NCI-H345 (cell line): ENCODE measurements at regions not wholly inside any gene's neighbourhood (a gene's known extent, or its start where the extent isn't known, plus 50 kb on each side); places are given as distances from the start of the nearest gene placed in this dataset.

Experiments
- DNase-seq: peaks from one replicate; lab custom pipeline; 2025; lab: John Stamatoyannopoulos, UW

DNA sequence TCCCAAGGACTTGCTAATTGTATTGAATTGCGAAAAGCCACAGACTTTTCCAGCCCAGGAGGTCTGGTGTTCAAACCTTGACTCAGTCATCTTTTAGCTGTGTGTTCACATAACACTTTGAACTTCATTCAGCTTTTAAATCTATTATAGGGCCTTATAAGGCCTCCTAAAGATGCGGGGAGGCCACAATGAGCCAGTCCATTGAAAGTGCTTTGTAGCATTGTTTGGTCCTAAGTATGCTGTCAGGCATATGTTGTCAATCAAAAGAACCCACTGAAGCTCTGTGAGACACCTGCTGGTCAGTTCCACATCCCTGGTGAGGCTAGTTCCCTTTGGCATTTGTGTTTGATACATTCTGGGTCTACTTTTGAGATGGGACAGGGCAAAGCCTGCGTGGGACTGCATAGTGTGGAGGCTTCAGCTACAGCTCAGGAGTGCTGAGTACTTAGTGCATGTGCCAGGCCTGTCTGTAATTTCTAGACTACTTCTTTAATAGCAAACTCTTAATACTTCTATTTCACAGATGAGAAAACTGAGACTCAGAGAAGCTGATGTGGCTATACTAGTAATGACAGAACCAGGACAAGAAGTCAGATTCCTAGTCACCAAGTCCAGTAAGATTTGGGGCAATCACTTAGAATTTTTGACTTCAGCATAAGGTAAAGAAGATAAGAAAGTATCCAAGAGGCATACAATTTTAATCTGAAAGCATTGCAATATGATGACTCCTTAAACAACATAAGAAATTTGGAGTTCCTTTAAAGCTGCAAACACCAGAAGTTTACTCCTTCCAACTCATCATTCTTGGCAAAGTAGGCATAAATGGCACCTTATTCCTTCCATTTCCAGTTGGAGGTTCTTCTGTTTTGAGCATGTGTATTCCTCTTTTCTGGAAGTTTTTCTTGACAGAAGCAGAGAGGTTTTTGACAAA lies 213.0 kb downstream of the PDCD6IP start:
- no peak for DNase-seq

DNA sequence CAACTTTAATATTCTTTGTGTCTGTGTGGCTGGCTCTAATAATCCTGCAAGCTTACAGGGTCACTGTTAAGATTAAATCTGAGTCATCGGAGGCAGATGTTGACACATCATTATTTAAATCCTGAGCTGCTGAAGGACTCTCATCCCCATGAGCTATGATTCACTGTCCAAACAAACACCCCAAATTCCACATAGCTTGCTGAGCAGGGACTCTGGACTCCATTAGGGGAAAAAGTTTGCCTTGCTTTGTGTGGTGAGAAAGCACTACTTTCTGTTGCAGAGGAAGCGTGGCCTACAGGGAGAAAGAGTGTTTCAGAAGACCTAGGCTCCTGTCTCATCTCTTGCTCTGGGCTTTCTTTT lies 213.7 kb downstream of the PDCD6IP start:
- peak; percentile 43 for DNase-seq

DNA sequence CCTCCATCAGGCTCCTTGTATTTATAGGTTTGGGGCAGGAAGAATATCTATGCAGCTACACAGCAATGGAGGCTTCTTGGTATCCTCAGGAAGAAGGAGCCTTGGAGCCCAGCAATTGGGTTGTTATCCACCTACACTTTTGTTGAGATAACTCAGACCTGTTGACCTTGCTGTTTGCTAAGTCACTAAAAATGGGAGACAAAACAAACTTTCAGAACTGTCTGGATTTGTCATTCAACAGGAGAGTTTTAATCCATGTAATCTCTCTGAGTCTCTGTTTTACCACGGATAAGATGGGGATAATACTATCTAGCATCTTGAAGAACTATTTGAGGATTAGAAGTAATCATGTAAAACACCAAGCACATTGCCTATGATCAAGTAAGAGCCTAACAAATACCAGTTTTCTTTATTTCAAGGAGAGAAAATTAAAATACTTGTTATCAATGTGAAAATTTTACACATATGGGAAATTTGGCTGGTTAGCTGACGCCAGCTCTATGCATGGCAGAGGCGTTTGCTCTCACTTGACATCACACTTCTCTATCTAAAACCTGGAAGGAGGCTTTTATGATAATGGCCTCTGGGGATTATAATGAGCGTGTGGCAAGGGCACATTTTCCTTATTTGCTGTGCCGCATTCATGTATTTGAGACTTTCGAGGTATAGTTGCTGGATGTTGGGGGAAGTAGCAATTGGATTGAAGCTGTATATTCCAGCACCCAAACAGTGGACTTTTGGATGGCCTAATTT lies 215.6 kb downstream of the PDCD6IP start:
- DNase-seq: no peak

DNA sequence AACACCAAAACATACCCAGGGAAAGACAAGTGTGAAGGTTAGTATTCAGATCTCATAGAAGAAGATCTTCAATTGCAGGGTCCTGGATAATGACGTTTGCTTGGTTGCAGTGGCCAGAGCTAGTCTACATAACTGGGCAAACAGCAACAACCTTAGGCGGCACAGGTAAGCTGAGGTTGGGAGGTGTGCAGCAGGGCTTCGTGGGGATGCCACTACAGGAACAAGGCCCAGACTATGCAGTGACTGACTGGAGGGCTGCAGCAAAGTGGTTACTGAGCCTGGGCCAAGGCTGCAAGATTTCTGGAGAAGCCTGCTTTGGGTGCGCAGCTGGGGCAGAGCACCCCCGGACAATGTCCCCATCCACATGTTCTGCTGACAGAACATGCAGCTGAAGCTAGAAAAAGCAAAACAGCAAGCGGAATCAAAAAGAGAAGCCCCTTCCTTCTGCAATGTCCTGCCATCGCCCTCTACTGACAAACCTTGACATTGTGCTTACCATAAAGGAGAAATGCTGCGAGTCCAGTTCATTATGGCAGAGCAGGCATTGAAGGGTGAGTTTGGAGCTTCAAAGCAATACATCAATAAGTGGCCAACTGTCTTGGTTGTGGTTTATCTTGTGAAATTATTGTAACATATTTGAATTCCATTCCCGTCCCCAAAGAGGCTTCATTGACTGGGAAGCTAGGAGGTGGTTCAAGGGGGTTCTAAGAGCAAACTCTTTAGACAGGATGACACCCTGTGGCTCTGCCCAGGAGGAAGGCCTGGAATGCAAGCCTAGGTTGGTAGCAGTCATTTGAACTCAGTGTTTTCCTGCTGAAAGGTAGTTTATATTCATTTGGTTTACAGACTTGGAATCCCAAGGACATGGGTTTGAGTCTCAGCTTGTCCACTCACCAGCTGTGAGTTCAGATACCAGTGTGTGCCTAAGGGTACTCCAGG lies 217.0 kb downstream of the PDCD6IP start:
- DNase-seq: no peak

DNA sequence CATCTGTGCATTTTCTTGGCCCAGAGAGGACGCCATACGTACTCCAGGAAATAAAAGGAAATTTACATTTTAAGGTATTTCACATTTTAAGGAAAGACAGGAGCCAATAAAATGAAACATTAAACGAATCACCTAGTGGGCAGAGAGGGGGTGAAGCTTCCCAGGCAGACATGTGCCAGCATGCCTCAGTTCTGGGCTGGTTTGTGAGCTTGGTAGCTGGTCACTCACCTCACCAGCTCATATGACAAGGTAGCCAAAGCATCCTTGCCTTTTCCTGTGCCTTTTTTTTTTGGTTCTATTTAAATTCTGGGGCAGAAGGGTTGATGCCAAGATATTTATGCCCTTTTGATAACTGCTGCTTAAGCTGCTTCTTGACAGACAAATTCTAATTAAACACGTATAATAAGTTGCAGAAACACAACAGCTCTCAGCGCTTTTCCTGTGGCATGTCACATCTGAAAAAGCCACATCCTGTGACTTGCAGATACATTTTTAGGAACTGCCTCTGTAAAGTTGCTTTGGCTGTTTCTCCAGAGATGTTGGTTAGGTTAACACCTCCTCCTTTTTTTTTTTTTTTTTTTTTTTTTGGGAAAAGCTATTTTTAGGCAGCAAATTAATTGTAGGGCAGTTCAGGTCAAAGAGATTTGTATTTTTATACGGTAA lies 218.6 kb downstream of the PDCD6IP start:
- no peak for DNase-seq

DNA sequence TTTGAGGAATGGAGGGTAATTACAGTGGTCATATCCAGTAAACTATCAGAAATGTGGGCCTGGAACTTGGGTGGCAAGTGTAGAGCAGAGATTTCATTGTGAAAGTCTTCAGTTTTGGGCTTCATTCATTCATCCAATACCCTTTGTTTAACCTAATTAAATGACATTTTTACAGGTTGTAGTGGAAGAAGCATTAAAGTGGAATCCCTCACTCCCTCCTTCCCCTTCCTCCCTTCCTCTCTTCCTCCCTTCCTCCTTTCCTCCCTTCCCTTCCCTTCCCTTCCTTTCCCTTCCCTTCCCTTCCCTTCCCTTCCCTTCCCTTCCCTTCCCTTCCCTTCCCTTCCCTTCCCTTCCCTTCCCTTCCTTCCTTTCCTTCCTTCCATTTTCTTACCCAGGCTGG lies 219.3 kb downstream of the PDCD6IP start:
- no peak for DNase-seq

DNA sequence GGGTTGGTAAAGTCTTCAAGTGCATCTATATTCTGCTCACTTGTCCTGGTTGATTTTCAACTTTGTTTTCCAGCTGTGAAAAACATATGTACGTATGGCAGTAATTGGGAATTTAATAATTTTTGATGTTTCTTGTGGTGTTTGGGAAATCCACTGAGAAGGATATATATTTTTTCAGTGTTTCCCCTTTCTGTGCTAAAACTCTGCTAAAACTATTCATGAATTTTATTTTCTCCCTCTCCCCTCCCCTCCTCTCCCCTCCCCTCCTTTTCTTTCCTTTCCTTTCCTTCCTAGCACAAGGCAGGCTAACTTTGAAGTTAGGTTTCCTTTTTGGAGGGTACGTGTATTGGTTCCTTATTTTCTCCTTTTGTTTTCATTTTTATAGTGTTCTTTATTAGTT lies 220.7 kb downstream of the PDCD6IP start:
- DNase-seq: no peak

DNA sequence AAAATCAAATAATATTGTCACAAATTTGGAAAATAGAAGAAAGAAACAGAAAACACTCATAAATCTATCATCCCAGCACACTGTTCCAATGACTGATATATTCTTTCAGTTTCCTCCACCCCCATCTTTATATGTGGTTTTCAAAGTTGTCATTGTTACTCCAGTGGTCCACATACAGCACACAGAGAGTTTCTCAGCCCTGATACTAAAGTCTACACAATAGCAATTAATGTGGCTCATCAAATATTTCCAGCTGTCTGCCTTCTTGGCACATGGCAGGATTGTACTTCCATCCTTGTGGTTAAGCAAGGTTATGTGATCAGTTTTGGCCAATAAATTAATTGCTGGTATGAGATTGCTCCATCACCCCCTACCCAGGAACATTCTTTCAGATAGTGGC lies 221.7 kb downstream of the PDCD6IP start:
- no peak for DNase-seq

DNA sequence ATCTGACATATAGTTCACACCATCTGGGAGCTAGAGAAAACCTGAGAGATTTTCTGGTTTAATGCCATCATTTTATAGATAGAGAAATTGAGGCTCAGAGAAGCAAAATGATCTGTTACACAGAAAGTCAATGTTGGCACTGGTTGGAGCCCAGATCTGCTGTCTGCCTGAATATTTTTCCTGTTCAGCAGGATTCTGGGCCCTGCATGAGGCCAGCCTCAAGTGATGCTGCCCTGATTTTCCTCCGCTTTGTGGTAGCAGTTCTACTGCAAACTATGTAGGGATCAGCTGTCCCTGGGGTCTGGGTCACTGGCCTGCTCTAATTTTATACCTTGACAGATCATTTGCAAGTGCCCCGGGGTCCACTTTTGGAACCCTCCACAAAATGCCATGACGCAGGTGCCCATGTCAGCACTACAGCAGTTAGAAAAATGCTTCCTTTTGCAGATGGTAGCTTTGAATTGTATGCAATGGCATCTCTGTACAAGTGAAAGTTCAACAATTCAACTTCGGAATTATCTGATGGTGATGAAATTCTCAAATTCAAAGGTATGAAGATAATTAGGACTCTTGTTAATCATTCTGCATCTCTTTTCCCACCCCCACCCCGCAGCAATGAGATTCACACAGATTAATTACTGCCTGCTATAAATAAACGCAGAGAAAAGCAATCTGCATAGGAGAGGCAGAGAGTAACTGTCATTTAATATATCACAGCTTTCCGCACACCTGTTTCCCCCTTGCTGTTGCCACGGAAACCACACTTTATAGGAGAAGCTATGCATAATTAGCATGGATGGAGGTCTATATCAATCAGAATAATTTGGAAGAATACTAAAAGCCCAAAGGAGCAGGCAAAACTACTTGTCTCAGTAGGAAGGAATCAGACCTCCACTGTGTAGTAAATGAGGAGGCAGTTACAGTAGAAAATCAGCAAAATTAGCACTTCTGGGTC lies 222.6 kb downstream of the PDCD6IP start:
- DNase-seq: no peak

DNA sequence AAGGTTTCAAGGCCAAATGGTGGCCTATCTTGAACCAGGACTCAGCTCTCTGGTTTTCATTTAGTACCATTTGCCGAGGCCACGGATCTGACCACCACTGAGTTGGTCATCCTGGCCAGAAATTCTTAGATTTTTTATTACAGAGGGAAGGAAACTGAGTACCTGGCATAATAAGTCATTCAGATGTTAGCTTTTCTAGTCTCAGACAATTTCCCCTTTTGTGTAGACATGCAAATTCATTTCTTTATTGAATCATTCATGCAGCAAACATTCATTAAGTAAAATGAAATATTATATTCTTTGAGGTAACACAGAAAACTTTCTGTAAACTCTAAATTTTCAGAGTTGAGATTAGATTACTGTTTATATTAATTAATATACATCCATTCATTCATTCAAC lies 223.7 kb downstream of the PDCD6IP start:
- DNase-seq: no peak

DNA sequence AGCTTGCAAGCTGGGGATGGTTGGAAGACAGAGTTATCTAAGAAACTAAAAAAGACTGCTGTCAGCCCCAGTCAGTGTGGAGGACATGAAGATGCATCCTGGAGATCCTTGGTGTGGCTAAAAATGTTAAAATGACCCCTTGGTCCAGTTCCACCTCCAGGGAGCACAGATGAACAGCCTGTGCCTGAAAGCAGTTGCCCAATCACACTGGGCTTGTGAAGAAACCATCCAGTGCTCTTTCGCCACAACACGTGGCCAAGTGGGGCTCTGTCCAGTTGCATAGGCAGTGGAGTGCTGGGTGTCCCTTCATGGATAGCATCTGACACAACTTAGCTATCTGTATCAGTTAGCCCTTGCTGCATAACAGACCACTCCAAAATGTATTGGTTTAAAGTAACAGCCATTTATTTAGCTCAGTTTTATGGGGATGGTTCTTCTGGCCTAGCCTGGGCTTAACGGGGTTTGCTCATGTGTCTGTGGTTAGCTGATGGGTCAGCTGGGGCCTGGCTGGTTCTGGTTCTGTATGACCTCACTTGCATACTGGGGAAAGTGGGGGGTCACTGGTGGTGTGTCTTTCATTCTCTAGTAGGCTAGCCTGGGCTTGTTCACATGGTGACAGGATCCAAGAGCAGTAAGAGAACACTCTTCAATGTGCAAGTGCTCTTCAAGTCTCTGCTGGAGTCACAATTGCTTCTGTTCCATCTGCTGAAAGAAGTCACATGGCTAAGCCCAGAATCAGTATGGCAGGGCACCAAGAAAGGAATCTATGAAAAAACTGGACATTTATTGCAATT lies 226.2 kb downstream of the PDCD6IP start:
- DNase-seq: peak; percentile 46

DNA sequence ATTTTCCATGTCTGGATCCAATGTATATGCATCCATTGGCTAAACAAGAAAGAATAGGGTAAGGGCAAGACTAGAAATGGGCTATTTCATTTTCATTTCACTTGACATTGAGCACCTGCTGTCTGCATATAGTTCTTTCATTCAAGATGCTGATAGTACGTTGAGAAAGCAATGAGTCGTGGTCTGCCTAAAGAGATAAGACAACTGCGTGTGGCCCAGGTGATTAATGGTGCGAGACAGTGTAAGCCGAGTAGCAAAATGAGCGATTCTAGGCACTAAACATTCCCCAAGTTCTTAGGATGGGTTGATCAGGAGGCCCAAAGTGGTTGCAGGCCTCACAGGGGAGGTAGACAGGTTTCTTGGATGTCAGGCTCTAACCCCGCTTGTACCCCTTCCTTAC lies 235.4 kb downstream of the PDCD6IP start:
- no peak for DNase-seq

DNA sequence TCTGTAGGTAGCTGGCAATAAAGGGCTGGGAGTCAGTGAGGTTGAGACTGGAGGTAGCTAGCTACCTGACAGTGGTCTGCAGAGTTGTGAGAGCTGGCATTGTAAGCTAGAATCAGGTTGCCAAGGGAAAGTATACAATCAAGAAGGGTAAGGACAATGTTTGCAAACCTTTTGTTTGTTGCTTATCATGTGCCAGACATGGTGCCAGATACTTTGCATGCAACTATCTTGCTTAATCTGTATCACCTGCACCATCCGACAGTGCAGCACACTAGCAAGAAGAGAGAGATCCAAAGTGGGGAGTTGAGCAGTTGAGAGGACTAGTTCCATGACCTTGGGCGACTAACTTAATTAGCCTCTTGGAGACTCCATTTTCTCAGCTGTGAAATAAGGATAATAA lies 236.4 kb downstream of the PDCD6IP start:
- DNase-seq: no peak

DNA sequence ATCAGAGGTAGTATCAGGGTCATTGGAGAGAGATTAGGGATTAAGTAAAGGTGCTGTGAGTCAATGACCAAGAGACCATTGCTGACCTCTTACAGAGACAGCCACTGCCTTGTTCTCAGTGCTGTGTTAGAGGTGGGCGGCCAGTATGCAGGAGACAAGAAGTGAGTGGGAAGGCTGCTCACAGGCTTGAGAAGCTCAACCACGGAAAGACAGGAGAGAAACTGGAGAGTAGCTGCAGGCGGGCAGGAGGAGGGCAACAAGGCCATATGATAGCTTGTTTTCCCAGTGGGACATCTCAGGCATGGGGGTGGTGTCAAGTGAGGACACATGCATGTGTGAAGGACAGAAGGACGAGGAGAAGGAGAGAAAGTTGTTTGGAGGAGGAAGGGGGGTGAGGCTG lies 237.3 kb downstream of the PDCD6IP start:
- no peak for DNase-seq

DNA sequence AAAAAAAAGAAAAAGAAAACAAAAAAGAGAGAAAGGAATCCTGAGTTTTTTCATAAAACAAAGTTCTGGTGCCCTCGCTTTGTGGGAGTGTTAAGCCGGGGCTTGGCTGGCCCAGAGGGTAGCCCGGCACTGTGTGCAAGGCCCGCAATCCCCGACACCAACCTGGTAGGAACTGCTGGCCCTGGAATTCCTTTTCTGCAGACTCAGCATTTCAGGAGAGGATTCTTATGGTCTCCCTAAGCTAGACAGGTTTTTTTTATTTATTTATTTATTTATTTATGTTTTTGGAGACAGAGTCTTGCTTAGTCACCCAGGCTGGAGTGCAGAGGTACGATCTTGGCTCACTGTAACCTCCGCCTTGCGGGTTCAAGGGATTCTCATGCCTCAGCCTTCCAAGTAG lies 238.8 kb downstream of the PDCD6IP start:
- no peak for DNase-seq

DNA sequence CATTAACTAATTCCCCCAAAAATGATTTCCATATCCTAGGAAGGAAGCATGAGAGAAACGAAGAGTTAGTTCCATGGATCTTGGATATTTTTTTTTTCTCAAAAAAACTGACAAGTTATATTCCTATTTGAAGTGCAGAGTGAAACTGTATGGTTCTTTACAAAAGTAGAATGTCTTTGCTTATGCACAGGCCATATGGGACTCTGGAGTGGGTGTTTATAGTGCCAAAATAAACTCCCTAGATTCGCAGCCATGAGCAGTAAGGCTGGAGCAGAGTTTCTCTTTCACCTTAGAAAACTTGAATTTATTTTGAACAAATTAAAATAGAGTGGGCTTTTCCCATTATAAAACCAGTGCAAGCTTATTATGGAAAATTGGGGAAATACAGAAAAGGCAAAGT lies 239.7 kb downstream of the PDCD6IP start:
- no peak for DNase-seq

DNA sequence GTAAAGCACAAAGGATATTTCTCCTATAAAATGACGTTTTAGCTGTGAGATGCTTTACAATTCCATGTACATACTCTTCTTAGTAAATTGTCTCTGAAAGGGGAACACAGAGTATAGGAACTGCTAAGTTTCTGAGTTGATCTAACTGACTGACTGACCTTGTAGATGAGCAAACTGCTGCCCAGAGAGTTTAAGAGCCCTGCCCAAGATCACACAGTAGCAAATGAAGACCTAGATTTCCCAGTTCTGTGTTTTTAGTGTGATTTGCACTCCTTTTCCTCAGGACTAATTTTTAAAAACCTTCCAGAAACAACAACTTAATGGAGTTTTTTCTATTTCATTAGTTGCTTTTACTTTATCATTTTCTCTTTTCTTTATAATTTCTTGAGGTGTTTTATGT lies 247.7 kb downstream of the PDCD6IP start:
- no peak for DNase-seq

DNA sequence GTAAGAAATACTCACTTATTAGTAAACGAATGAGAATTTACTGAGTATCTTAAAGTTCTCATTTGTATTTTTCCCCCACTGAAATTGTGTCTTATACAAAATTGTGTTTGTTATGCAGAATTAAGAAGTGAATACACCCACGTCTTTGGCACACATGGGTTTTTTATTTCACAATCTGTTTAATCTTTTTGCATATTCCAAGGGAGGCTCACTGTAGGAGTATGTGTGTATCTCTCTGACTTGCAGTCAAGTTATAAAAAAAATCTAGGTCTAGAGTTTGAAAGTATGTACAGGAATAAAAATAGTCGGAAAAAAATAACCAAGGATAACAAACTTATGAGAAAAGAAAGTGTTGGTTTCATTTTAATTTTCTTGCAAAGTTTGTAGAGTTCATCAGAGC lies 255.2 kb downstream of the PDCD6IP start:
- DNase-seq: no peak

DNA sequence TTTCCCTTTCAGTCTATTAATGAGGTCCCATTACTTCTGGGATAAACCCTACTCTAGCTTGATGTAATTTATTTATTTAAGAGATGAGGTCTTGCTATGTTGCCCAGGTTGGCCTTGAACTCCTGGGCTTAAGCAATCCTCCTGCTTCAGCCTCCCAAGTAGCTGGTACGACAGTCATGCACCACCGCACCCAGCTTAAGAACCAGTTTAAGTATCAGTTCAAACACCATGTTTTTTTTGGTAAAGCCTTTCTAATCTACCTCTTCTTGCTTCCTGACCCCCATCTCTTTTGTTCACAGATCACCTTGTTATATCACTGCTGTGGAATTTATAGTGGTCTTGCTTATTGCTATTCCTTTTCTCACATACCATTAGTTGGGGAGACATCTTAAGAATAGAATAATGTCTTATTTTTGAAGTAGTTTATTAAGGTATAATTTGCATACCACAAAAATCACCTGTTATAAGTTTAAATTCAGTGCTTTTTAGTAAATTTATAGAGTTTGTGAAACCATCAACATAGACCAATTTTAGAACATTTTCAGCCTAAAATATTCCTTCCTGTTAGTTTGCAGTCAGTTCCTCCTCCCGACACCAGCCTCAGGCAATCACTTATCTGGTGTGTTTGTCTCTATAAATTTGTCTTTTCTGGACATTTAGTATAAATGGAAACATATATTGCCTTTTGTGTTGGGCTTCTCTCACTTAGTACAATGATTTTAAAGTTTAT lies 257.9 kb downstream of the PDCD6IP start:
- no peak for DNase-seq
